ENCODE measurements at regions not wholly inside any gene's neighbourhood (a gene's known extent, or its start where the extent isn't known, plus 50 kb on each side); places are given as distances from the start of the nearest gene placed in this dataset.

DNA sequence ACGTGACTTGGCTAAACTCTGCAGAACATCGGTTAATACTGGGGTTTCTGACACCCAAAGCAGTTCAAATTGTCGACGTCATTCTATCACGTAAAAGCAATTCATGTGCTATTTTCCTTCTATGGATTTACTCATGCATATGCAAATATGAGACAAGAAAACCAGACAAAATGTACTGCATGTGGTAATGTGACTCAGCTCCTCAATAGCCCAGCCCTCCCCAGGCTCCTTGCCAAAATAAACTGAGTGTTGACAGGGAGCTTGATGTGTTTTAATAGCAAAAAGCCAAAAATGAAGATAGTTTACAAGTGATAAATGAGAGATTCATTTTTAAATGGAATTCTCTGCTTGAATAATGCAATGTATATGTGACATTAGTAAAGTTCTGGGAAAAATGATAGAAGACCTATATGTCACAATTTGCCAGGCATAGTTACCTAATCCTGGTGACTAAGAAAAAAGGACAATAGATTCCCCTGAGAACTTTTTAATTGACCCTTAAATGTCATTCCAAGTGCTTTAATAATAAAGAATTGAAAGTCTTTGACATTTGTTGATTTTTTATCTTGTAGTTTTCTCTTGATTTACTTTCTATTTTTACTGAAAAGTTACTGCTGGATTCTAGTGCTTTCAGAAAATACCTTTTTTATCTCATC lies 1700.6 kb upstream of the TENM3 start:
- Histone ChIP-seq H3K9me3 (peaks cover 0 to 3% (median 0%) of the 10 kb centered on the region in 12 donors), H3K27ac (no peak overlapping the region), H3K36me3 (no peaks in the 10 kb centered on the region), H3K4me3 (no peak overlapping the region), H3K4me1 (no peaks in the 10 kb centered on the region), H3K27me3 (no peaks in the 10 kb centered on the region)
- DNase-seq = no peak
- TF ChIP-seq CTCF (IDR thresholded peaks at IDR 0.05) = no peak
- no peak for TF ChIP-seq POLR2A (IDR thresholded peaks at IDR 0.05)
- ATAC-seq = no peak
- 47 to 54% (median 53%) methylated on average over 5 of the region's 5 CpGs for WGBS, 4 donors
- intact Hi-C loops (cut with DNase I) = no loop called here

- no peak overlapping the region for H3K4me3 ChIP-seq
- TF ChIP-seq CTCF (IDR thresholded peaks at IDR 0.05) (no peak), POLR2A (IDR thresholded peaks at IDR 0.05) (no peak)
- no peaks in the 10 kb centered on the region for H3K4me1 ChIP-seq
- no peak overlapping the region for H3K27ac ChIP-seq
- no peaks in the 10 kb centered on the region for H3K27me3 ChIP-seq
- peaks cover 0 to 6% (median 0%) of the 10 kb centered on the region in 12 donors for H3K9me3 ChIP-seq
- 31 to 84% (median 70%) methylated on average over 6 of the region's 6 CpGs for WGBS, 4 donors
- DNase-seq (no peak), ATAC-seq (no peak)
- H3K36me3 ChIP-seq = no peaks in the 10 kb centered on the region
- intact Hi-C loops (cut with DNase I) = no loop called here
Observed at GRCh38 chr4:180550106-180550505, 1693.1 kb upstream of the TENM3 start.

GRCh38 chr4:180557348-180557747 lies 1685.9 kb upstream of the TENM3 start:
- no peak for TF ChIP-seq CTCF (IDR thresholded peaks at IDR 0.05)
- no peak for TF ChIP-seq POLR2A (IDR thresholded peaks at IDR 0.05)
- no peaks in the 10 kb centered on the region for H3K36me3 ChIP-seq
- DNase-seq = no peak
- H3K27me3 ChIP-seq = no peaks in the 10 kb centered on the region
- 69 to 79% (median 72%) methylated on average over 3 of the region's 3 CpGs for WGBS, 4 donors
- intact Hi-C loops (cut with DNase I) = no loop called here
- no peak for ATAC-seq
- no peak overlapping the region for H3K4me3 ChIP-seq
- no peak overlapping the region for H3K27ac ChIP-seq
- no peaks in the 10 kb centered on the region for H3K4me1 ChIP-seq
- peaks cover 0 to 9% (median 0%) of the 10 kb centered on the region in 12 donors for H3K9me3 ChIP-seq

DNA sequence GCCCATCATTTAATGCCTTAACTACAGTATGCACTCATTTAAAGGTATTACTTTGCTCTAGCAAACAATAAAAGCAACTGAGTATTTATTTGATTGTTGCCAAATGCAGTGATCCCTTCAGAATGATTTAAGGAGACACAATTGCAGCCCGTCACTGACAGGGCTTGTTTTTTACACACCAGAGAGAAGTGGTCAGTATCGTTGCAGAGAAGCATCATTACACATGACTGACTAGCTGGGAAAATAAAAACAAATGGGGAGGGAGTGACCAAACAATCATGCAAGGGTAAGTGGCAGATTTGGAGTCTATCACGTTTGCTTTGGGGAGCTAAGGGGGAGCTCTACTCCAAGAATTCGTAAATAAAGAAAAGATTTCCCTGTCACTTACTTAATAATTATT lies 1685.3 kb upstream of the TENM3 start:
- Histone ChIP-seq H3K27me3 (no peaks in the 10 kb centered on the region), H3K4me3 (no peak overlapping the region), H3K36me3 (no peaks in the 10 kb centered on the region), H3K9me3 (peaks cover 0 to 9% (median 0%) of the 10 kb centered on the region in 12 donors), H3K4me1 (no peaks in the 10 kb centered on the region), H3K27ac (no peak overlapping the region)
- DNase-seq = no peak
- WGBS, 4 donors = 68 to 75% (median 72%) methylated on average over 4 of the region's 4 CpGs
- ATAC-seq = no peak
- TF ChIP-seq CTCF (IDR thresholded peaks at IDR 0.05) (no peak), POLR2A (IDR thresholded peaks at IDR 0.05) (no peak)
- intact Hi-C loops (cut with DNase I) = no loop called here

Measured in heart left ventricle (tissue), 16 donors.